ENCODE measurements at regions not wholly inside any gene's neighbourhood (a gene's known extent, or its start where the extent isn't known, plus 50 kb on each side); places are given as distances from the start of the nearest gene placed in this dataset.

- TF ChIP-seq, protein P1, sequence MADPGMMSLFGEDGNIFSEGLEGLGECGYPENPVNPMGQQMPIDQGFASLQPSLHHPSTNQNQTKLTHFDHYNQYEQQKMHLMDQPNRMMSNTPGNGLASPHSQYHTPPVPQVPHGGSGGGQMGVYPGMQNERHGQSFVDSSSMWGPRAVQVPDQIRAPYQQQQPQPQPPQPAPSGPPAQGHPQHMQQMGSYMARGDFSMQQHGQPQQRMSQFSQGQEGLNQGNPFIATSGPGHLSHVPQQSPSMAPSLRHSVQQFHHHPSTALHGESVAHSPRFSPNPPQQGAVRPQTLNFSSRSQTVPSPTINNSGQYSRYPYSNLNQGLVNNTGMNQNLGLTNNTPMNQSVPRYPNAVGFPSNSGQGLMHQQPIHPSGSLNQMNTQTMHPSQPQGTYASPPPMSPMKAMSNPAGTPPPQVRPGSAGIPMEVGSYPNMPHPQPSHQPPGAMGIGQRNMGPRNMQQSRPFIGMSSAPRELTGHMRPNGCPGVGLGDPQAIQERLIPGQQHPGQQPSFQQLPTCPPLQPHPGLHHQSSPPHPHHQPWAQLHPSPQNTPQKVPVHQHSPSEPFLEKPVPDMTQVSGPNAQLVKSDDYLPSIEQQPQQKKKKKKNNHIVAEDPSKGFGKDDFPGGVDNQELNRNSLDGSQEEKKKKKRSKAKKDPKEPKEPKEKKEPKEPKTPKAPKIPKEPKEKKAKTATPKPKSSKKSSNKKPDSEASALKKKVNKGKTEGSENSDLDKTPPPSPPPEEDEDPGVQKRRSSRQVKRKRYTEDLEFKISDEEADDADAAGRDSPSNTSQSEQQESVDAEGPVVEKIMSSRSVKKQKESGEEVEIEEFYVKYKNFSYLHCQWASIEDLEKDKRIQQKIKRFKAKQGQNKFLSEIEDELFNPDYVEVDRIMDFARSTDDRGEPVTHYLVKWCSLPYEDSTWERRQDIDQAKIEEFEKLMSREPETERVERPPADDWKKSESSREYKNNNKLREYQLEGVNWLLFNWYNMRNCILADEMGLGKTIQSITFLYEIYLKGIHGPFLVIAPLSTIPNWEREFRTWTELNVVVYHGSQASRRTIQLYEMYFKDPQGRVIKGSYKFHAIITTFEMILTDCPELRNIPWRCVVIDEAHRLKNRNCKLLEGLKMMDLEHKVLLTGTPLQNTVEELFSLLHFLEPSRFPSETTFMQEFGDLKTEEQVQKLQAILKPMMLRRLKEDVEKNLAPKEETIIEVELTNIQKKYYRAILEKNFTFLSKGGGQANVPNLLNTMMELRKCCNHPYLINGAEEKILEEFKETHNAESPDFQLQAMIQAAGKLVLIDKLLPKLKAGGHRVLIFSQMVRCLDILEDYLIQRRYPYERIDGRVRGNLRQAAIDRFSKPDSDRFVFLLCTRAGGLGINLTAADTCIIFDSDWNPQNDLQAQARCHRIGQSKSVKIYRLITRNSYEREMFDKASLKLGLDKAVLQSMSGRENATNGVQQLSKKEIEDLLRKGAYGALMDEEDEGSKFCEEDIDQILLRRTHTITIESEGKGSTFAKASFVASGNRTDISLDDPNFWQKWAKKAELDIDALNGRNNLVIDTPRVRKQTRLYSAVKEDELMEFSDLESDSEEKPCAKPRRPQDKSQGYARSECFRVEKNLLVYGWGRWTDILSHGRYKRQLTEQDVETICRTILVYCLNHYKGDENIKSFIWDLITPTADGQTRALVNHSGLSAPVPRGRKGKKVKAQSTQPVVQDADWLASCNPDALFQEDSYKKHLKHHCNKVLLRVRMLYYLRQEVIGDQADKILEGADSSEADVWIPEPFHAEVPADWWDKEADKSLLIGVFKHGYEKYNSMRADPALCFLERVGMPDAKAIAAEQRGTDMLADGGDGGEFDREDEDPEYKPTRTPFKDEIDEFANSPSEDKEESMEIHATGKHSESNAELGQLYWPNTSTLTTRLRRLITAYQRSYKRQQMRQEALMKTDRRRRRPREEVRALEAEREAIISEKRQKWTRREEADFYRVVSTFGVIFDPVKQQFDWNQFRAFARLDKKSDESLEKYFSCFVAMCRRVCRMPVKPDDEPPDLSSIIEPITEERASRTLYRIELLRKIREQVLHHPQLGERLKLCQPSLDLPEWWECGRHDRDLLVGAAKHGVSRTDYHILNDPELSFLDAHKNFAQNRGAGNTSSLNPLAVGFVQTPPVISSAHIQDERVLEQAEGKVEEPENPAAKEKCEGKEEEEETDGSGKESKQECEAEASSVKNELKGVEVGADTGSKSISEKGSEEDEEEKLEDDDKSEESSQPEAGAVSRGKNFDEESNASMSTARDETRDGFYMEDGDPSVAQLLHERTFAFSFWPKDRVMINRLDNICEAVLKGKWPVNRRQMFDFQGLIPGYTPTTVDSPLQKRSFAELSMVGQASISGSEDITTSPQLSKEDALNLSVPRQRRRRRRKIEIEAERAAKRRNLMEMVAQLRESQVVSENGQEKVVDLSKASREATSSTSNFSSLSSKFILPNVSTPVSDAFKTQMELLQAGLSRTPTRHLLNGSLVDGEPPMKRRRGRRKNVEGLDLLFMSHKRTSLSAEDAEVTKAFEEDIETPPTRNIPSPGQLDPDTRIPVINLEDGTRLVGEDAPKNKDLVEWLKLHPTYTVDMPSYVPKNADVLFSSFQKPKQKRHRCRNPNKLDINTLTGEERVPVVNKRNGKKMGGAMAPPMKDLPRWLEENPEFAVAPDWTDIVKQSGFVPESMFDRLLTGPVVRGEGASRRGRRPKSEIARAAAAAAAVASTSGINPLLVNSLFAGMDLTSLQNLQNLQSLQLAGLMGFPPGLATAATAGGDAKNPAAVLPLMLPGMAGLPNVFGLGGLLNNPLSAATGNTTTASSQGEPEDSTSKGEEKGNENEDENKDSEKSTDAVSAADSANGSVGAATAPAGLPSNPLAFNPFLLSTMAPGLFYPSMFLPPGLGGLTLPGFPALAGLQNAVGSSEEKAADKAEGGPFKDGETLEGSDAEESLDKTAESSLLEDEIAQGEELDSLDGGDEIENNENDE (IDR thresholded peaks at IDR 0.05; ENCODE audit: insufficient replicate concordance, low read length): no peak
- TF ChIP-seq POU5F1 (IDR thresholded peaks at IDR 0.05; ENCODE audit: low read depth, low read length) (no peak), CHD1 (IDR thresholded peaks at IDR 0.05; ENCODE audit: low read depth, low read length) (no peak), CHD2 (IDR thresholded peaks at IDR 0.05; ENCODE audit: low read length) (no peak), TCF12 (IDR thresholded peaks at IDR 0.05; ENCODE audit: low read depth, low read length) (no peak), CBX5 (IDR thresholded peaks at IDR 0.05; ENCODE audit: low read depth, low read length) (no peak)
Measured at GRCh38 chrX:52576946-52577345, 60.1 kb upstream of the XAGE1B start (continued).

Data from H1 (cell line).